ENCODE measurements at regions not wholly inside any gene's neighbourhood (a gene's known extent, or its start where the extent isn't known, plus 50 kb on each side); places are given as distances from the start of the nearest gene placed in this dataset.
"Not testable (repeated sequence)": the region's sequence is repeated elsewhere in the genome, so short reads cannot be mapped to it uniquely, and the experiment has no call there.

DNA sequence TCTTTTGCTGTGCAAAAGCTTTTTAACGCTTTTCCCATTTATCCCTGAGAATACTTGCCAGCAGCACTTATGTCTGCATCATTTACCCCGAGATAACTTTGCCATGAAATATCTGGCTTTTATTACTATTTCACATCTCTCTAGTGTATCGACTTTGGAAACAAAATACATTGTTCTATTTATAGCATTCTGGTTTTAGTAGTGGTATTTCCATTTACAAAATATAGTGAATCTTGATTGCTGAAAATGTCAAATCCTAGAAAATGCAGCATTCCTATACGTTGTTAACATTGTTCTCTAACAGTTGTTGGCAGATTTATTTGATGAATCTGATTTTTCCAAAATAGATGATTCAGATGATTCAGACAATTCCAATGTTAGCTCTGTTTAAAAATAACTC lies 189.3 kb upstream of the SPRY2 start:
- DNase-seq (ENCODE audit: low read depth in 4 of 6, low spot score in 6 of 6): peak in 1 of 6 donors; percentile 36
- no peaks in the 10 kb centered on the region for H3K4me1 ChIP-seq (ENCODE audit: control insufficient read depth, insufficient read depth, low read length)
- no peak overlapping the region for H3K27ac ChIP-seq (ENCODE audit: low read depth, low read length)
- no peaks in the 10 kb centered on the region for H3K36me3 ChIP-seq (ENCODE audit: control insufficient read depth, insufficient read depth, low read length)
- no CpG with 5 or more reads among the region's 4 CpGs for WGBS (ENCODE audit: insufficient coverage)
- no peaks in the 10 kb centered on the region for H3K27me3 ChIP-seq (ENCODE audit: control insufficient read depth, insufficient read depth, low read length)
- H3K9me3 ChIP-seq (ENCODE audit: control insufficient read depth, insufficient read depth, low read length): peaks cover 4% of the 10 kb centered on the region
- H3K4me3 ChIP-seq (ENCODE audit: low read depth, low read length): no peak overlapping the region

DNA sequence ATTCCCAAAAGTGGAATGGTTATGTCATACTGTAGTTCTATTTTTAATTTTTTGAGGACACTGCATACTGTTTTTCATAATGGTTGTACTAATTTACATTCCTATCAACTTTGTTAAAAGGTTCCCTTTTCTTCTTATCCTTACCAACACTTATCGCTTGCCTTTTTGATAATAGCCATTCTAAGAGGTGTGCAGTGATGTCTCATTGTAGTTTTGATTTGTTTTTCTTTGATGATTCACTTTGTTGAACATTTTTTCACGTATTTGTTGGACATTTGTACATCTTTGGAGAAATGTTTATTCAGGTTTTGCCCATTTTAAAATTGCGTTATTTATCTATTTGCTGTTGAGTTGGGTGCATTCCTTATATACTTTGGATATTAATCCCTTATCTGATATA lies 188.8 kb upstream of the SPRY2 start:
- DNase-seq (ENCODE audit: low read depth in 4 of 6, low spot score in 6 of 6): no peak

DNA sequence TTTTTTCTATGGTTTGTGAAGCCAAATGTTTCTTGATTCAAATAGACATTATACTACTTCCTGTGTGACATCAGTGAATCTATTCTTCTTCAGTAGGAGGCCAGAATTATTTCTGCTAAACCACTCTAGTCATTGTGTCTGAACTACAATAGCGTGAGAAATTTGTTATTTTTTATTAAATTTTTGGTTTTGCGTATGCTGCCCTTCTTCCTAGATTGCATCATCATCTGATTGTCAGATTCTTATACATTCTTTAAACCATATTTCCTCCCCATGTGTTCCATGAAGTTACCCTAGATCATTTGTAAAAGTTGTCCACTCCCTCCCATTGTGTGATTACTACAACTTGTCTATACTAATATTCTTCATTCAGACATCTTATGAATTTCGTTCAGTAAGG lies 187.8 kb upstream of the SPRY2 start:
- Histone ChIP-seq H3K27ac (ENCODE audit: low read depth, low read length) (no peak overlapping the region), H3K36me3 (ENCODE audit: control insufficient read depth, insufficient read depth, low read length) (no peaks in the 10 kb centered on the region), H3K4me1 (ENCODE audit: control insufficient read depth, insufficient read depth, low read length) (no peaks in the 10 kb centered on the region), H3K27me3 (ENCODE audit: control insufficient read depth, insufficient read depth, low read length) (no peaks in the 10 kb centered on the region), H3K4me3 (ENCODE audit: low read depth, low read length) (no peak overlapping the region), H3K9me3 (ENCODE audit: control insufficient read depth, insufficient read depth, low read length) (peaks cover 4% of the 10 kb centered on the region)
- no CpG with 5 or more reads among the region's 3 CpGs for WGBS (ENCODE audit: insufficient coverage)
- DNase-seq (ENCODE audit: low read depth in 4 of 6, low spot score in 6 of 6): no peak

More for the DNA sequence above, 188.8 kb upstream of the SPRY2 start:
- Histone ChIP-seq H3K4me3 (ENCODE audit: low read depth, low read length) (no peak overlapping the region), H3K27ac (ENCODE audit: low read depth, low read length) (no peak overlapping the region), H3K9me3 (ENCODE audit: control insufficient read depth, insufficient read depth, low read length) (peaks cover 4% of the 10 kb centered on the region), H3K4me1 (ENCODE audit: control insufficient read depth, insufficient read depth, low read length) (no peaks in the 10 kb centered on the region), H3K36me3 (ENCODE audit: control insufficient read depth, insufficient read depth, low read length) (no peaks in the 10 kb centered on the region), H3K27me3 (ENCODE audit: control insufficient read depth, insufficient read depth, low read length) (no peaks in the 10 kb centered on the region)
- 40% methylated on average over 1 of the region's 3 CpGs for whole genome bisulfite sequencing (ENCODE audit: insufficient coverage)

DNA sequence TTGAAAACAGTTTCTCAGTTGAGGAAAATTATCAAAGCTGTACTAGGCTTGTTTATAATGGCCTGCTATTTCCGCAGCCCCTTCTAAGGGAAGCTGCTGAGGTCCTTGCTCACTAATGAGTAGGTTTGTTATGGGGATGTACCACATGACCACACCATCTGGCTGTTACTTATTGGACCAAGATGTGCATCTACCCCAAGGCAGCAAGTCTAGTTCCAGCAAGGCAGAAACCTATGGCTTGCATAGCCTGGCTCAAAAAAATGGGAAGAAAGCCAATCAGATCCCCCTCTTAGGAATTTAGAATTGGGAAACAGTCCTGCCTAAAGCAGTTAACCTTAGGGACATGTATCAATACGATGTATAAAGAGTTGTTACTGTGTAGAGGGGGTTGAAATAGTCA lies 186.5 kb upstream of the SPRY2 start:
- H3K4me1 ChIP-seq (ENCODE audit: control insufficient read depth, insufficient read depth, low read length): no peaks in the 10 kb centered on the region
- no peaks in the 10 kb centered on the region for H3K36me3 ChIP-seq (ENCODE audit: control insufficient read depth, insufficient read depth, low read length)
- no peak for DNase-seq (ENCODE audit: low read depth in 4 of 6, low spot score in 6 of 6)
- peaks cover 4% of the 10 kb centered on the region for H3K9me3 ChIP-seq (ENCODE audit: control insufficient read depth, insufficient read depth, low read length)
- no peaks in the 10 kb centered on the region for H3K27me3 ChIP-seq (ENCODE audit: control insufficient read depth, insufficient read depth, low read length)
- H3K27ac ChIP-seq (ENCODE audit: low read depth, low read length): no peak overlapping the region
- H3K4me3 ChIP-seq (ENCODE audit: low read depth, low read length): no peak overlapping the region
- no CpG with 5 or more reads among the region's 2 CpGs for WGBS (ENCODE audit: insufficient coverage)

GRCh38 chr13:80524447-80525215 lies 183.7 kb upstream of the SPRY2 start:
- Histone ChIP-seq H3K36me3 (ENCODE audit: control insufficient read depth, insufficient read depth, low read length) (no peaks in the 10 kb centered on the region), H3K9me3 (ENCODE audit: control insufficient read depth, insufficient read depth, low read length) (no peaks in the 10 kb centered on the region), H3K27me3 (ENCODE audit: control insufficient read depth, insufficient read depth, low read length) (no peaks in the 10 kb centered on the region), H3K4me1 (ENCODE audit: control insufficient read depth, insufficient read depth, low read length) (no peaks in the 10 kb centered on the region), H3K27ac (ENCODE audit: low read depth, low read length) (no peak overlapping the region), H3K4me3 (ENCODE audit: low read depth, low read length) (no peak overlapping the region)
- WGBS (ENCODE audit: insufficient coverage): 87% methylated on average over 3 of the region's 4 CpGs
- no peak for DNase-seq (ENCODE audit: low read depth in 4 of 6, low spot score in 6 of 6)

DNA sequence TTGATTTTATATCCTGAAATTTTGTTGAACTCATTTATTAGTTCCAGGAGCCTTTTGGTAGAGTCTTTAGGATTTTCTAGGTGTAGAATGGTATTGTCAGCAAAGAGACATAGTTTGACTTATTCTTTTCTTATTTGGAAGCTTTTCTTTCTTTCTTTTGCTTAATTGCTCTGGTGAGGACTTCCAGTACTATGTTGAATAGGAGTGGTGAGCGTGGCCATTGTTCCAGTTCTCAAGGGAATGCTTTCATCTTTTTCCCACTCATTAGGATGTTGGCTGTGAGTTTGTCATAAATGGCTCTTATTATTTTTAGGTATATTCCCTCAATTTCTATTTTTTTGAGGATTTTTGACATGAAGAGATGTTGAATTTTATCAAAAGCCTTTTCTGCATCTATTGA lies 182.2 kb upstream of the SPRY2 start:
- no peak overlapping the region for H3K4me3 ChIP-seq (ENCODE audit: low read depth, low read length)
- H3K9me3 ChIP-seq (ENCODE audit: control insufficient read depth, insufficient read depth, low read length): no peaks in the 10 kb centered on the region
- DNase-seq (ENCODE audit: low read depth in 4 of 6, low spot score in 6 of 6): no peak
- WGBS (ENCODE audit: insufficient coverage): no CpG with 5 or more reads among the region's 1 CpG
- H3K27me3 ChIP-seq (ENCODE audit: control insufficient read depth, insufficient read depth, low read length): no peaks in the 10 kb centered on the region
- no peaks in the 10 kb centered on the region for H3K36me3 ChIP-seq (ENCODE audit: control insufficient read depth, insufficient read depth, low read length)
- no peaks in the 10 kb centered on the region for H3K4me1 ChIP-seq (ENCODE audit: control insufficient read depth, insufficient read depth, low read length)
- H3K27ac ChIP-seq (ENCODE audit: low read depth, low read length): no peak overlapping the region

DNA sequence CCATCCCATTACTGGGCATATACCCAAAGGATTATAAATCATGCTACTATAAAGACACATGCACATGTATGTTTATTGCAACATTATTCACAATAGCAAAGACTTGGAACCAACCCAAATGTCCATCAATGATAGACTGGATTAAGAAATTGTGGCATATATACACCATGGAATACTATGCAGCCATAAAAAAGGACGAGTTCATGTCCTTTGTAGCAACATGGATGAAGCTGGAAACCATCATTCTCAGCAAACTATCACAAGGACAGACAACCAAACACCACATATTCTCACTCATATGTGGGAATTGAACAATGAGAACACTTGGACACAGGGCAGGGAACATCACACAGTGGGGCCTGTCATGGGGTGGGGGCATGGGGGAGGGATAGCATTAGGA lies 181.5 kb upstream of the SPRY2 start:
- DNase-seq (ENCODE audit: low read depth in 4 of 6, low spot score in 6 of 6): not testable (repeated sequence)
- WGBS (ENCODE audit: insufficient coverage): no CpG with 5 or more reads among the region's 1 CpG

DNA sequence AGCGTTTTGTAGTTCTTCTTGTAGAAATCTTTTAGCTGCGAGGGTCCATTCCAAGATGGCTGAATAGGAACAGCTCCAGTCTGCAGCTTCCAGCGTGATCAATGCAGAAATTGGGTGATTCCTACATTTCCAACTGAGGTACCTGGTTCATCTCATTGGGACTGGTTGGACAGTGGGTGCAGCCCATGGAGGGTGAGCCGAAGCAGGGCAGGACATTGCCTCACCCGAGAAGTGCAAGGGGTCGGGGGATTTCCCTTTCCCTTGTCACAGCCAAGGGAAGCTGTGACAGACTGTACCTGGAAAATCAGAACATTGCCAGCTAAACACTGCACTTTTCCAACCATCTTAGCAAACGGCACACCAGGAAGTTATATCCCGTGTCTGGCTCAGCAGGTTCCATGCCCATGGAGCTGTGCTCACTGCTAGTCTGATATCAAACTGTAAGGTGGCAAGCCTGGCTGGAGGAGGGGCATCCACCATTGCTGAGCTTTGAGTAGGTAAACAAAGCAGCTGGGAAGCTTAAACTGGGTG lies 176.0 kb upstream of the SPRY2 start:
- no peaks in the 10 kb centered on the region for H3K9me3 ChIP-seq (ENCODE audit: control insufficient read depth, insufficient read depth, low read length)
- H3K4me3 ChIP-seq (ENCODE audit: low read depth, low read length): no peak overlapping the region
- no peak for DNase-seq (ENCODE audit: low read depth in 4 of 6, low spot score in 6 of 6)
- H3K27ac ChIP-seq (ENCODE audit: low read depth, low read length): no peak overlapping the region
- no peaks in the 10 kb centered on the region for H3K36me3 ChIP-seq (ENCODE audit: control insufficient read depth, insufficient read depth, low read length)
- H3K4me1 ChIP-seq (ENCODE audit: control insufficient read depth, insufficient read depth, low read length): no peaks in the 10 kb centered on the region
- WGBS (ENCODE audit: insufficient coverage): 96% methylated on average over 8 of the region's 8 CpGs
- no peaks in the 10 kb centered on the region for H3K27me3 ChIP-seq (ENCODE audit: control insufficient read depth, insufficient read depth, low read length)

More for the DNA sequence above, 181.5 kb upstream of the SPRY2 start:
- H3K4me1 ChIP-seq (ENCODE audit: control insufficient read depth, insufficient read depth, low read length); H3K4me3 ChIP-seq (ENCODE audit: low read depth, low read length); H3K27ac ChIP-seq (ENCODE audit: low read depth, low read length); H3K9me3 ChIP-seq (ENCODE audit: control insufficient read depth, insufficient read depth, low read length); H3K36me3 ChIP-seq (ENCODE audit: control insufficient read depth, insufficient read depth, low read length); H3K27me3 ChIP-seq (ENCODE audit: control insufficient read depth, insufficient read depth, low read length): not testable (repeated sequence)

- no peaks in the 10 kb centered on the region for H3K27me3 ChIP-seq (ENCODE audit: control insufficient read depth, insufficient read depth, low read length)
- no peak overlapping the region for H3K4me3 ChIP-seq (ENCODE audit: low read depth, low read length)
- no peak for DNase-seq (ENCODE audit: low read depth in 4 of 6, low spot score in 6 of 6)
- H3K9me3 ChIP-seq (ENCODE audit: control insufficient read depth, insufficient read depth, low read length): no peaks in the 10 kb centered on the region
- WGBS (ENCODE audit: insufficient coverage): no CpG with 5 or more reads among the region's 4 CpGs
- no peaks in the 10 kb centered on the region for H3K36me3 ChIP-seq (ENCODE audit: control insufficient read depth, insufficient read depth, low read length)
- H3K27ac ChIP-seq (ENCODE audit: low read depth, low read length): no peak overlapping the region
- no peaks in the 10 kb centered on the region for H3K4me1 ChIP-seq (ENCODE audit: control insufficient read depth, insufficient read depth, low read length)
Observed at GRCh38 chr13:80515296-80515695, 174.4 kb upstream of the SPRY2 start.

- H3K36me3 ChIP-seq (ENCODE audit: control insufficient read depth, insufficient read depth, low read length): no peaks in the 10 kb centered on the region
- H3K27ac ChIP-seq (ENCODE audit: low read depth, low read length): no peak overlapping the region
- no peaks in the 10 kb centered on the region for H3K27me3 ChIP-seq (ENCODE audit: control insufficient read depth, insufficient read depth, low read length)
- H3K4me3 ChIP-seq (ENCODE audit: low read depth, low read length): no peak overlapping the region
- H3K9me3 ChIP-seq (ENCODE audit: control insufficient read depth, insufficient read depth, low read length): no peaks in the 10 kb centered on the region
- H3K4me1 ChIP-seq (ENCODE audit: control insufficient read depth, insufficient read depth, low read length): no peaks in the 10 kb centered on the region
- no CpG with 5 or more reads among the region's 1 CpG for WGBS (ENCODE audit: insufficient coverage)
- DNase-seq (ENCODE audit: low read depth in 4 of 6, low spot score in 6 of 6): no peak
Observed at GRCh38 chr13:80513196-80513595, 172.3 kb upstream of the SPRY2 start.
